ENCODE measurements at regions not wholly inside any gene's neighbourhood (a gene's known extent, or its start where the extent isn't known, plus 50 kb on each side); places are given as distances from the start of the nearest gene placed in this dataset.

GRCh38 chr6:91697010-91697695, 1110.3 kb upstream of the MAP3K7 start:
- H4K8ac ChIP-seq (replicated peaks; ENCODE audit: insufficient read length, low read depth, low read length): no peak overlapping the region
- WGBS (ENCODE audit: extremely low coverage, insufficient read length, low lambda C conversion rate): no CpG with 5 or more reads among the region's 3 CpGs
- no peaks in the 10 kb centered on the region for H3K36me3 Mint-ChIP-seq (ENCODE audit: insufficient read depth in 1 of 3, low read depth in 3 of 3)
- no peaks in the 10 kb centered on the region for H3K9me3 Mint-ChIP-seq
- DNase-seq: no peak
- H3K4me1 ChIP-seq (ENCODE audit: insufficient read depth, low read length): no peaks in the 10 kb centered on the region
- H4K20me1 ChIP-seq (ENCODE audit: control insufficient read depth, insufficient read depth, insufficient read length): no peaks in the 10 kb centered on the region
- no peak overlapping the region for H3K23ac ChIP-seq (ENCODE audit: insufficient read length, low read depth, low read length)
- H3K27me3 Mint-ChIP-seq (ENCODE audit: low read depth): no peaks in the 10 kb centered on the region
- H3K18ac ChIP-seq (ENCODE audit: insufficient read length, low read depth, low read length): no peak overlapping the region
- H3K27me3 ChIP-seq (ENCODE audit: insufficient read depth, low read length): no peaks in the 10 kb centered on the region
- H3K23me2 ChIP-seq (ENCODE audit: insufficient read length, low read depth, low read length, poor library complexity, severe bottlenecking): no peaks in the 10 kb centered on the region
- no peak overlapping the region for H4K91ac ChIP-seq (ENCODE audit: insufficient read length, low read depth, low read length)
- H2BK20ac ChIP-seq (ENCODE audit: low read depth, low read length, poor library complexity, severe bottlenecking): no peak overlapping the region
- no peak overlapping the region for H2BK5ac ChIP-seq (ENCODE audit: insufficient read length, low read length)
- H3K14ac ChIP-seq (ENCODE audit: insufficient read depth, low read length): no peak overlapping the region
- H3K4me3 Mint-ChIP-seq: no peak overlapping the region
- H3K27ac Mint-ChIP-seq: no peak overlapping the region
- H3K9me3 ChIP-seq (ENCODE audit: control insufficient read depth, low read depth, low read length): no peaks in the 10 kb centered on the region
- no peak overlapping the region for H3K4me2 ChIP-seq (ENCODE audit: insufficient read depth, insufficient read length, low read length)
- no peak overlapping the region for H2AFZ ChIP-seq (ENCODE audit: low read length)
- no peak overlapping the region for H4K5ac ChIP-seq (ENCODE audit: insufficient read length, low read depth, low read length)
- no peak overlapping the region for H2AK5ac ChIP-seq (ENCODE audit: insufficient read length, low read length)
- no peak overlapping the region for H3T11ph ChIP-seq (ENCODE audit: low read length)
- H3K56ac ChIP-seq (ENCODE audit: insufficient read length, low read depth, low read length): no peak overlapping the region
- H3K79me1 ChIP-seq (ENCODE audit: insufficient read depth, low read depth, low read length, poor library complexity, severe bottlenecking): no peaks in the 10 kb centered on the region
- H2BK15ac ChIP-seq (ENCODE audit: low read depth, low read length): no peak overlapping the region
- TF ChIP-seq CTCF (conservative IDR thresholded peaks at IDR 0.05): no peak
- no peak overlapping the region for H3K4ac ChIP-seq (ENCODE audit: low read depth, low read length)
- H2BK120ac ChIP-seq (ENCODE audit: low read depth, low read length, poor library complexity, severe bottlenecking): no peak overlapping the region
- no peak overlapping the region for H3K9ac ChIP-seq (ENCODE audit: extremely low read depth, insufficient read length, low read length)
- no peak overlapping the region for H3K27ac ChIP-seq (ENCODE audit: insufficient read length, low read depth, low read length)
- no peak overlapping the region for H2BK12ac ChIP-seq (ENCODE audit: insufficient read length, low read depth, low read length)
- H3K4me1 Mint-ChIP-seq: no peaks in the 10 kb centered on the region
- no peaks in the 10 kb centered on the region for H3K79me2 ChIP-seq (ENCODE audit: insufficient read depth, low read length)

Data from H9 (cell line).